CD4-positive, CD25-positive, alpha-beta regulatory T cell (primary cell): ENCODE measurements at regions not wholly inside any gene's neighbourhood (a gene's known extent, or its start where the extent isn't known, plus 50 kb on each side); places are given as distances from the start of the nearest gene placed in this dataset.

Source experiments
- ATAC-seq, 2 donors: fragments of 150-1000 bp; cut with Tn5 transposase; one replicate each; pipeline ENCODE4 v1.10.0; 2021; ENCODE audit warnings: low read depth in 2 of 2, moderate number of reproducible peaks in 2 of 2, moderate library complexity in 1 of 2
- DNase-seq, 3 donors: peaks; one replicate each; pipeline versions ENCODE4 v3.0.0 to v3.0.0-alpha.2; 2012 to 2022; ENCODE audit warnings: mixed read lengths in 1 of 3
- H3K27ac ChIP-seq: one replicate; pipeline ENCODE4 v1.7.0; 2013; ENCODE audit warnings: mild to moderate bottlenecking, low read length; ENCODE audit not compliant: insufficient read depth, poor library complexity, severe bottlenecking
- H3K27me3 ChIP-seq: one replicate; pipeline ENCODE4 v1.7.0; 2013; ENCODE audit warnings: low read length; ENCODE audit not compliant: control insufficient read depth, insufficient read depth
- H3K36me3 ChIP-seq: one replicate; pipeline ENCODE4 v1.7.0; 2013; ENCODE audit warnings: mild to moderate bottlenecking, low read length, moderate library complexity; ENCODE audit not compliant: control insufficient read depth, insufficient read depth
- H3K4me1 ChIP-seq: 2 replicates; pipeline ENCODE4 v1.7.0; 2013; ENCODE audit warnings: mild to moderate bottlenecking, low read length; ENCODE audit not compliant: insufficient read depth, control insufficient read depth, poor library complexity, severe bottlenecking
- H3K4me3 ChIP-seq: one replicate; pipeline ENCODE4 v1.7.0; 2013; ENCODE audit warnings: low read depth, mild to moderate bottlenecking, low read length, moderate library complexity
- H3K9me3 ChIP-seq, 2 experiments: 1 replicate in 1 of 2; 2 replicates in 1 of 2; pipeline ENCODE4 v1.7.0; 2013; ENCODE audit warnings: low read length in 2 of 2, mild to moderate bottlenecking in 1 of 2, moderate library complexity in 1 of 2; ENCODE audit not compliant: control insufficient read depth in 2 of 2
- H3K27ac Mint-ChIP-seq, 3 donors: one replicate each; pipeline ENCODE4 v1.8.0; 2020 to 2022; ENCODE audit warnings: mild to moderate bottlenecking in 3 of 3, mixed read lengths in 3 of 3, moderate library complexity in 2 of 3
- H3K27me3 Mint-ChIP-seq: one replicate; pipeline ENCODE4 v1.8.0; 2022; ENCODE audit warnings: mild to moderate bottlenecking, mixed read lengths
- H3K36me3 Mint-ChIP-seq: one replicate; pipeline ENCODE4 v1.8.0; 2020; ENCODE audit warnings: mixed read lengths
- H3K4me1 Mint-ChIP-seq, 4 donors: one replicate each; pipeline ENCODE4 v1.8.0; 2020 to 2022; ENCODE audit warnings: mixed read lengths in 4 of 4, mild to moderate bottlenecking in 1 of 4
- H3K4me3 Mint-ChIP-seq, 4 donors: one replicate each; pipeline ENCODE4 v1.8.0; 2020 to 2022; ENCODE audit warnings: mild to moderate bottlenecking in 4 of 4, mixed read lengths in 4 of 4, moderate library complexity in 3 of 4
- H3K9me3 Mint-ChIP-seq, 7 donors: one replicate each; pipeline ENCODE4 v1.8.0; 2020 to 2022; ENCODE audit warnings: mixed read lengths in 7 of 7, mild to moderate bottlenecking in 3 of 7, moderate library complexity in 2 of 7

DNA sequence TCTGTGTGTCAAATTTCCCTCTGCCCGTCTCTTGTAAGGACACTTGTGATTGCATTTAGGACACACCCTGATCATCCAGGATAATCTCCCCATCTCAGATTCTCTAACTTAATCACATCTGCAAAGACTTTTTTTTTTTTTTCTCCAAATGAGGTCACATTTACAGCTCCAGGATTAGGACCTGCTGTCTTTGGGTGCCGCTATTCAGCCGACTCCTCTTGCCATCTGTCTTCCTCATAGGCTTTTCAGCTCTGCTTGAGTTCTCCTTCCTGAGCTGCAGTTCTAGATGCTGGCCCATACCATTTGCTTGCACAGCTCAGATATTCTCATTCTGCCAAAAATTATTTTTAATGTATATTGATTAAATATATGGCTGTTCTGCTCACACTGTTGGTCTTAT lies 94.3 kb upstream of the TLE3 start:
- no peaks in the 10 kb centered on the region for H3K9me3 ChIP-seq
- peaks cover 5% of the 10 kb centered on the region for H3K27me3 Mint-ChIP-seq

DNA sequence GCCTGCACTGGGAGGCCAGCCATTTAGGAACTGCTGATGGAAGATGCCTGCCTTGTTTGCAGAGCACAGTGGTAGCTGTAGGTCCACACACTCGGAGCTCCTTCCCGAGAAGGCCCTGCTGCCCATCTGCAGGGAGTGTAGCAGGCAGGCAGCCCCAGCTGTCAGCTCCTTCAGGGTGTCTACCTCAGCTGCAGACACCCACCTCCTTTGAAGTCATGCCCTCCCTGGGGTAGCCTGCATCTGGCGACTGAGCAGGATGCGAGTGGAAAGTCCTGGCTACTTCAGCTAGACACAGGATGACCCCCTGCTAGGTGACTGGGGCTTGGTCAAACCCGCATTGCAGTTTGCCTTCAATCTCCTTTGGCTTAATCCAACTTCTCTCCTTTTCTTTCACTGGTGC lies 93.2 kb upstream of the TLE3 start:
- peaks cover 0 to under 1% (median 0%) of the 10 kb centered on the region in 4 donors for H3K4me1 Mint-ChIP-seq
- H3K27ac Mint-ChIP-seq = no peak overlapping the region
- Histone ChIP-seq H3K27me3 (no peaks in the 10 kb centered on the region), H3K27ac (no peak overlapping the region), H3K4me1 (no peaks in the 10 kb centered on the region), H3K36me3 (no peaks in the 10 kb centered on the region), H3K9me3 (no peaks in the 10 kb centered on the region), H3K4me3 (no peak overlapping the region)
- H3K4me3 Mint-ChIP-seq = peak overlapping the region in 1 of 4 donors; percentile 12
- H3K9me3 Mint-ChIP-seq = peaks cover 0 to 4% (median 2%) of the 10 kb centered on the region in 7 donors
- H3K36me3 Mint-ChIP-seq = no peaks in the 10 kb centered on the region
- DNase-seq (no peak), ATAC-seq (no peak)
- H3K27me3 Mint-ChIP-seq = no peaks in the 10 kb centered on the region

More for the DNA sequence above, 94.3 kb upstream of the TLE3 start:
- H3K36me3 ChIP-seq = no peaks in the 10 kb centered on the region
- no peak overlapping the region for H3K4me3 ChIP-seq
- Mint-ChIP-seq H3K9me3 (peaks cover 0 to 4% (median 2%) of the 10 kb centered on the region in 7 donors), H3K27ac (no peak overlapping the region), H3K36me3 (no peaks in the 10 kb centered on the region), H3K4me1 (peaks cover 5 to 9% (median 6%) of the 10 kb centered on the region in 4 donors), H3K4me3 (no peak overlapping the region)
- H3K27ac ChIP-seq = no peak overlapping the region
- peaks cover 10% of the 10 kb centered on the region for H3K4me1 ChIP-seq
- DNase-seq (no peak), ATAC-seq (no peak)
- no peaks in the 10 kb centered on the region for H3K27me3 ChIP-seq

DNA sequence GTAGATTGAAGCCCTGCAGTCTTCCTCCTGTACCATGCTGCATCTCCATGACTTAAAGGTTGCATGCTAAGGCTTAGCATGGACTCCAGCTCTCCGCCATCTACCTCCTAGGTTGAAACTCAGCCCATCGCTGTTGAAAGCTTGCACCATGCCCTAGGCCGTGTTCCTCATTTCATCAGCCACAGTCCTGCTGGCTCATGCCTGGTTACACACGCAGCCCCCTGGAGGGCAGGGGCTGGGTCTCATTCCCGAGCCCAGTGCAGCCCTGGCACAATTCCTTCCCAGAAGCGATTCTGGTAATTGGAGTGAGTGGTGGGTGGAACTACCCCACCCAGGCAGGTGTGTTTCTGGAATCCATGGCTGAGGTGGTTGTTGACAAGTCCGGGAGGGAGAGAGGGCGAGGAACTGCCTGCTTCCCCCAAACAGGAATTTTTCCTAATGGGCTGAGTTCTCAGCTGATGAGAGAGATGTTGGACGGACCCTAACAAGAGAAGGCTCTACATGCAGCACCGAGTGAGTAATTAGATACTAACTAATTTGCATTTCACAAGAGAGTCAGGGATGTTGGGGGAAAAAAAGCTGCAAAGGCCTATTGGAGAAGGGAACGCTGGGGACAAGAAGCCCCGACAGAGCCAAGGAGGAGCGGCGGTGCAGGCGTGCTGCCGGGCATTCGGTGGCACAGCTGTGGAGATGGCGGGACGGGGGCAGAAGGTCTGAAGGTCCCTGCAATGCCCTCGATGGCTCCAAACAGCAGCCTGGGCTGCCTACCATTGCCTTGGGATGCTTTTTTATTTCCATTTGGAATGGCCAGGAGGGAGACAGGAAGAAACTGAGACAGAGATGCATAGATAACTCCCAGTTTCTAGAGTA lies 92.3 kb upstream of the TLE3 start:
- DNase-seq (no peak), ATAC-seq (no peak)
- no peaks in the 10 kb centered on the region for H3K36me3 ChIP-seq
- Mint-ChIP-seq H3K27me3 (no peaks in the 10 kb centered on the region), H3K9me3 (peaks cover 0 to 4% (median 2%) of the 10 kb centered on the region in 7 donors), H3K4me1 (no peaks in the 10 kb centered on the region), H3K4me3 (no peak overlapping the region), H3K27ac (no peak overlapping the region), H3K36me3 (no peaks in the 10 kb centered on the region)
- H3K4me3 ChIP-seq = no peak overlapping the region
- H3K9me3 ChIP-seq = no peaks in the 10 kb centered on the region
- no peak overlapping the region for H3K27ac ChIP-seq
- H3K4me1 ChIP-seq = no peaks in the 10 kb centered on the region
- no peaks in the 10 kb centered on the region for H3K27me3 ChIP-seq

DNA sequence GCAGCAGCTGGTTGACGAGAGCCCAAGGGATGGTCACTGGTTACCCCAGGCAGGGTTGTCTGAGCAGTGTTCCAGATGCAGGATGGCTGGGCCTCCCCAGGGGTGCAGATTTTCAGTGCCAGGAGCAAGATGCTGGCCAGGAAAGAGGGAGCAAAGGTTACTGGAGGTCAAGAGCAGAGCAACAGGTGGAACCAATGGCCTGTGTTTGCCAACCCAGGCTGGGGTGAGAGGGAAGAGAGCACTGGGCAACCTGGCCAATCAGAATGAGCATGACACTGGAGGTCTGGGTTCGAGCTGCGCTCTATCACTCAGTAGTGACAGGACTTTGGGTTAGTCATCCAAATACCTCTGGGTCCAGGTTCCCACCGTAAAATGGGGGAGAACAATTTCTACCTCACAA lies 90.6 kb upstream of the TLE3 start:
- Mint-ChIP-seq H3K36me3 (no peaks in the 10 kb centered on the region), H3K27ac (no peak overlapping the region), H3K9me3 (peaks cover 0 to 3% (median 2%) of the 10 kb centered on the region in 7 donors), H3K27me3 (no peaks in the 10 kb centered on the region), H3K4me3 (no peak overlapping the region), H3K4me1 (peaks cover 0 to 1% (median 0%) of the 10 kb centered on the region in 4 donors)
- H3K4me3 ChIP-seq = no peak overlapping the region
- no peaks in the 10 kb centered on the region for H3K36me3 ChIP-seq
- DNase-seq (no peak), ATAC-seq (no peak)
- H3K27me3 ChIP-seq = no peaks in the 10 kb centered on the region
- no peaks in the 10 kb centered on the region for H3K9me3 ChIP-seq
- H3K4me1 ChIP-seq = no peaks in the 10 kb centered on the region
- no peak overlapping the region for H3K27ac ChIP-seq

DNA sequence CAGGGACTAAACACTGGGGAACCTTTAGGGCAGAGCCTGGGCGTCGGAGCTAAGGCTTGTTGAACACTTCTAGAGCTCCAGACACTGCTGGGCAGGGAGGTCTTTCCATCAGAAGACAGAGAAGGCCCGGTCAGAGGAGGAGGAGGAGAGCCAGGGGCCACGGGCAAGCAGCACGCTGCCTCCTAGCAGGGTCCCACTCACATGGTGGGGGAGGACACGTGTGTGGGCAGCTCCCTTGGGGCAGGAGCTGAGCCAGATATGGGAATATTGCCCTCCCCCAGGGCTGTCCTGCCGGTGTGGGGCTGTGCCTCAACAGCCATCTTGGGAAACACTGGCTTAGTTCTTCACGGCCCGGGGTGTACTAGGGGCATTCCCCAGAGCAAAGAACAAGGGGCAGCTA lies 89.6 kb upstream of the TLE3 start:
- no peaks in the 10 kb centered on the region for H3K4me1 ChIP-seq

DNA sequence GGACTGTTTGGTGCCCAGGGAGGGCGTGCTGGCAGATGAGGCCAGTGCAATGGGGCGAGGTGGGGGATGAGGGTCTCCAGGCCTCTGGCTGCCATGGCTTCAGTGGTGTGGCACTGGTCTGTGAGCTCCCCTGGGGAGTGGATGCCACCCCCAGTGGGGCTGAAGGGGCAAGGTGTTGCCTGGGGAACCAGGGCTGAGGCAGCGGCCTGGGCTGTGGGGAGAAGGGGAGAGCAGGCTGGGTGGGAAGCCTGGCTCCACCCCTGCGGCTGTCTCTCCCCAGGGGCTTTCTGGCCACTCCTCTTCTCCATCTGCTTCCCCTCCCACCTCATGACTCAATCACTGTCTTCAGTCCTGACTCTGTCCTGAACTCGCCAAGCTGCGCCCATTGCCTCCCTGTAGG lies 88.4 kb upstream of the TLE3 start:
- H3K36me3 Mint-ChIP-seq = no peaks in the 10 kb centered on the region
- H3K9me3 Mint-ChIP-seq = peaks cover 0 to 3% (median 0%) of the 10 kb centered on the region in 7 donors
- Histone ChIP-seq H3K9me3 (no peaks in the 10 kb centered on the region), H3K4me1 (no peaks in the 10 kb centered on the region), H3K27me3 (no peaks in the 10 kb centered on the region), H3K4me3 (no peak overlapping the region), H3K36me3 (no peaks in the 10 kb centered on the region), H3K27ac (no peak overlapping the region)
- H3K27ac Mint-ChIP-seq = no peak overlapping the region
- no peak overlapping the region for H3K4me3 Mint-ChIP-seq
- DNase-seq = no peak
- ATAC-seq = no peak
- H3K4me1 Mint-ChIP-seq = peaks cover 0 to 4% (median 0%) of the 10 kb centered on the region in 4 donors
- H3K27me3 Mint-ChIP-seq = no peaks in the 10 kb centered on the region

More for the DNA sequence above, 89.6 kb upstream of the TLE3 start:
- Histone ChIP-seq H3K4me3 (no peak overlapping the region), H3K9me3 (no peaks in the 10 kb centered on the region), H3K27ac (no peak overlapping the region), H3K36me3 (no peaks in the 10 kb centered on the region), H3K27me3 (no peaks in the 10 kb centered on the region)
- no peak overlapping the region for H3K4me3 Mint-ChIP-seq
- peaks cover 0 to 4% (median 0%) of the 10 kb centered on the region in 4 donors for H3K4me1 Mint-ChIP-seq
- H3K27ac Mint-ChIP-seq = no peak overlapping the region
- H3K9me3 Mint-ChIP-seq = peaks cover 0 to 3% (median 2%) of the 10 kb centered on the region in 7 donors
- no peaks in the 10 kb centered on the region for H3K27me3 Mint-ChIP-seq
- no peaks in the 10 kb centered on the region for H3K36me3 Mint-ChIP-seq
- ATAC-seq (no peak), DNase-seq (no peak)

DNA sequence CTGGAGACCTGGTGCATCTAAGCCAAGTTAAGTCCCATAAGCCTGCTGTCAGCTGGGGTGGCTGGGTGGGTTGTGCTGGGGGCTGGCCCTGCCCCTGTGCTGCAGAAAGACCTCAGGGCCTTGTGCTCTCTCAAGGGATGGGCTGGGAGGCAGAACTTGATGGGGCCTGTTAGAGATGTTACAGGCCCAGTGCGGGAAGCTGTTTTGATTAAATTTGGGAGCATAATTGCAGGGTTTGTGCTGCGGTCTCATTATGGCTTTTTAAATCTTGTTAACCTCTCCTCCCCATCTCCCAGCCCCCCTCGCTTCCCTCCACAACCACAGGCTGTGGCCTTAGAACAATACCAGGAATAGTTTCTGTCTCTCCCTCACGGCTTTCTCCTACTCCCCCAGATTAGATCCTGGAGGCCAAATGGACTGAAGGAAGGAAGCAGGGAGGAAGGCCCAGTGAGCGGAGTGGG lies 87.6 kb upstream of the TLE3 start:
- Mint-ChIP-seq H3K27ac (peak overlapping the region in 1 of 3 donors; percentile 45), H3K4me1 (peaks cover 0 to 4% (median 0%) of the 10 kb centered on the region in 4 donors), H3K27me3 (no peaks in the 10 kb centered on the region), H3K9me3 (peaks cover 0 to 3% (median 0%) of the 10 kb centered on the region in 7 donors), H3K36me3 (no peaks in the 10 kb centered on the region), H3K4me3 (no peak overlapping the region)
- ATAC-seq (no peak), DNase-seq (no peak)
- Histone ChIP-seq H3K4me3 (no peak overlapping the region), H3K27me3 (no peaks in the 10 kb centered on the region), H3K4me1 (no peaks in the 10 kb centered on the region), H3K27ac (no peak overlapping the region), H3K36me3 (no peaks in the 10 kb centered on the region), H3K9me3 (no peaks in the 10 kb centered on the region)
